NB4 (cell line): ENCODE measurements at regions not wholly inside any gene's neighbourhood (a gene's known extent, or its start where the extent isn't known, plus 50 kb on each side); places are given as distances from the start of the nearest gene placed in this dataset.
A peak's percentile ranks its signal among the peaks of the same experiment; 100 is the strongest.

Experiments used
- DNase-seq: peaks from one replicate; pipeline ENCODE4 v3.0.0; 2010; ENCODE audit warnings: low read depth
- H3K4me3 ChIP-seq: one replicate; pipeline ENCODE4 v1.5.1; 2011; ENCODE audit warnings: mild to moderate bottlenecking, low read depth, low read length, moderate library complexity
- MYC ChIP-seq: IDR thresholded peaks from 2 replicates; pipeline ENCODE4 v1.6.1; 2011; ENCODE audit warnings: low read depth, low read length
- POLR2A ChIP-seq: IDR thresholded peaks from 2 replicates; pipeline ENCODE4 v1.6.1; 2011; ENCODE audit warnings: mild to moderate bottlenecking; ENCODE audit not compliant: insufficient read length; ENCODE audit errors: extremely low read depth
- TF ChIP-seq, protein P1 (sequence below): IDR thresholded peaks from 2 replicates; pipeline ENCODE4 v1.6.1; 2011; ENCODE audit warnings: low read depth, low read length
- TF ChIP-seq, protein P2 (sequence below): IDR thresholded peaks from one replicate; pipeline ENCODE4 v1.5.1; 2012; ENCODE audit warnings: low read depth, low read length

DNA sequence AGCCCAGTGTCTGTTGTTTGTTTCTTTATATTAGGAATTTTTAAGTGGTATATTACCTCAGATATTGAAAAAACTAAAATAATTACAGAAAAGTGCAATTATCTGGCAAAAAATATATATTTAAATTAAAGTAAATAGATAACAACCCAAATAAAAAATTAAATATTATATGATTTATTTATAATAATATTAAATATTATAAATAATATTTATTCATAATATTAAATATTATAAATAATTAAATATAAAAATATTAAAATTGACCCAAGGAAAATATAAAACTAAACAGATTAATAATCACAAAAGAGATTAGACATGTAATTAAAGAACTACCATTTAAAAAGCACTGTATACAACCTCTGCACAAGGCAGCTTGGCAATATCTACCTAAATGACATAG lies 331.9 kb upstream of the POGK start:
- TF ChIP-seq POLR2A = no peak
- TF ChIP-seq, protein P1, sequence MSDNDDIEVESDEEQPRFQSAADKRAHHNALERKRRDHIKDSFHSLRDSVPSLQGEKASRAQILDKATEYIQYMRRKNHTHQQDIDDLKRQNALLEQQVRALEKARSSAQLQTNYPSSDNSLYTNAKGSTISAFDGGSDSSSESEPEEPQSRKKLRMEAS = no peak
- TF ChIP-seq MYC = no peak
- TF ChIP-seq, protein P2, sequence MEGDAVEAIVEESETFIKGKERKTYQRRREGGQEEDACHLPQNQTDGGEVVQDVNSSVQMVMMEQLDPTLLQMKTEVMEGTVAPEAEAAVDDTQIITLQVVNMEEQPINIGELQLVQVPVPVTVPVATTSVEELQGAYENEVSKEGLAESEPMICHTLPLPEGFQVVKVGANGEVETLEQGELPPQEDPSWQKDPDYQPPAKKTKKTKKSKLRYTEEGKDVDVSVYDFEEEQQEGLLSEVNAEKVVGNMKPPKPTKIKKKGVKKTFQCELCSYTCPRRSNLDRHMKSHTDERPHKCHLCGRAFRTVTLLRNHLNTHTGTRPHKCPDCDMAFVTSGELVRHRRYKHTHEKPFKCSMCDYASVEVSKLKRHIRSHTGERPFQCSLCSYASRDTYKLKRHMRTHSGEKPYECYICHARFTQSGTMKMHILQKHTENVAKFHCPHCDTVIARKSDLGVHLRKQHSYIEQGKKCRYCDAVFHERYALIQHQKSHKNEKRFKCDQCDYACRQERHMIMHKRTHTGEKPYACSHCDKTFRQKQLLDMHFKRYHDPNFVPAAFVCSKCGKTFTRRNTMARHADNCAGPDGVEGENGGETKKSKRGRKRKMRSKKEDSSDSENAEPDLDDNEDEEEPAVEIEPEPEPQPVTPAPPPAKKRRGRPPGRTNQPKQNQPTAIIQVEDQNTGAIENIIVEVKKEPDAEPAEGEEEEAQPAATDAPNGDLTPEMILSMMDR = no peak
- no peak overlapping the region for H3K4me3 ChIP-seq
- DNase-seq = no peak

DNA sequence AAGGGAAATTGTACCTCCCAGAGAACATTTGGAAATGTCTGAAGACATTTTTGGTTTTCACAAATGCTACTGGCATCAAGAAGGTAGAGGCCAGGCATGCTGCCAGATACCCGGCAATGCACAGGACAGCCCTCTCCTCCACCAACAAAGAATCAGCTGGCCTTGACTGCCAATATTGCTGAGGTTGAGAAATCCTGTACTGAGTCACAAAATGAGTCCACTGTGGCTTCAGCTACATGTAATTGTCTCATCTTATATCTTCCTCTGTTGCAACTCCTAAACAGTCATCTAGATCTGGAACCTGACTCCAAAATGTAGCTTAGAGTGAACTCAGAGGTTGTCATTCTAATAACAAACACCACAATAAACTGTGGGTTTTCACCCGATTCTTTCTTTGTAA lies 327.5 kb upstream of the POGK start:
- TF ChIP-seq MYC = no peak
- no peak for TF ChIP-seq POLR2A
- TF ChIP-seq, protein P1 = no peak
- TF ChIP-seq, protein P2 = no peak
- peak; percentile 78 for DNase-seq
- H3K4me3 ChIP-seq = no peak overlapping the region

DNA sequence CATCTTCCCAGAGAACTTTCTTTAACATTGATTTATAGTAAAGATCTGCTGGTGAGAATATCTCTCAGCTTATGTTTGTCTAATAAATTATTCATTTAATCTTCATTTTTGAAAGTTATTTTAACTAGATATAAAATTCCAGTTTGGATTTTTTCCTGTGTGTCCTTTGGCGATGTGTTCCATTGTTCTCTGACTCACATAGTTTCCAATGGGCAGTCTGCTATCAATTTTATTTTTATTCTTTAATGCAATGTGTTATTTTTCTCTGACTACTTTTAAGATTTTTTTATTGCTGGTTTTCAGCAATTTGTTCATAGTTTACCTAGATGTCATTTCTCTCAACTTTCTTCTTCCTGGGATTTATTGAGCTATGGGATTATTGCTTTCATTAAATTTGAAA lies 325.2 kb upstream of the POGK start:
- DNase-seq = no peak
- TF ChIP-seq POLR2A = no peak
- TF ChIP-seq, protein P1 = no peak
- H3K4me3 ChIP-seq = no peak overlapping the region

DNA sequence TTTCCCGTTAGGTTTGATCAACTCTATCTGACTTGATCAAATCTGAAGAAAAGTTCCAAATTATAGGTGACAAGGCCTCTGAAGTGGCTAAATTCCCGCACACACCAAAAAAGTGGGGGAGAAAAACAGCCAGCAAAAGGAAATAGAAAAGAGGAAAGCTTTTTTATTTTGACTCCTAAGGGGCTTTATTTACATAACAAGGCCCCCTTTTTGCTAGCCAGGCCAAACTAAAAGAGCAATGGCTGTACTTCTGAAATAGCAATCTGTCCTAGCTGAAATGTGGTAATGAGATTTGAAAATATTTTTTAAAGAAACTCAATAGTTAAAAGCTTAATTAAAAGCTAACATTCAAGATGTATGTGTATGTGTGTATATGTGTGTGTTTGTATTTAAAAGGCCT lies 311.5 kb upstream of the POGK start:
- no peak overlapping the region for H3K4me3 ChIP-seq
- DNase-seq = no peak
- TF ChIP-seq MYC (no peak), POLR2A (no peak)
- TF ChIP-seq, protein P2 = no peak
- TF ChIP-seq, protein P1 = no peak

DNA sequence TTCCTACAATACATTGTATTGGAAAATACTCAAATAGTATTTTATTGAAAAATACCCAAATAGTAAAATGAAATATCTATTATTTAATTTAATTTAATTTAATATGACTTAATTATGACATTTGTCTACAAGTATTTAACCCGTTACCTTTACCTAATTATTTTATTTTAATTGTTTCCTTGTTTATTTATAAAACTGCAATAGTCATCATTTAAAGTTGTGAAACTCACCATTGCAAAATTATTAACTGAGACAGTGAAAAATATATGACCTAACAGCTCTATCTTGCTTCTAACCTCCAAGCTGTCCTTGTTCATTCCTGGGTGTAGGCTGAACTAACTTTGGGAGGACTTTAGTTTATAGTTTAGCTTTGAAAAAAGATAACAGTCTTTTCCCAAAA lies 300.6 kb upstream of the POGK start:
- no peak for DNase-seq
- TF ChIP-seq MYC = no peak
- H3K4me3 ChIP-seq = no peak overlapping the region

DNA sequence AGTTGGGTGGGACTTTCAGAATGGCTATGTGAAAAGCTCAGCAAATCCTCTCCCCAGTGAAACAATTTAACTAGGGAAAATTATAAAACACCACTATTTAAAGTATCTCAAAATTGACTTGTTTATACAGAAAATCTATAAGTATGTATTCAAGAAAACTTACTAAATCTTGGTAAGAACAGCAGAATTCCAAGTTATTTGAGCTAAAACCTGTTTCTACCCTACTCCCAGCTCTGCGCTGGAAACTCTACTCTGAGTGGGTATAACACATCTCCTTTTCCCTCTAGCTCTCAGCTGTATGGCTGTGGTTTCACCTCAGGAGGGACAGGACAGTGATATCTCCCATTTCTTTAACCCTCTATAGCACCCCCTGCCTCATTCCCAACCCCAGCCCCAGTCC lies 295.2 kb upstream of the POGK start:
- H3K4me3 ChIP-seq = no peak overlapping the region
- DNase-seq = no peak
- TF ChIP-seq MYC = no peak
- no peak for TF ChIP-seq POLR2A
- TF ChIP-seq, protein P2 = no peak
- TF ChIP-seq, protein P1 = no peak

DNA sequence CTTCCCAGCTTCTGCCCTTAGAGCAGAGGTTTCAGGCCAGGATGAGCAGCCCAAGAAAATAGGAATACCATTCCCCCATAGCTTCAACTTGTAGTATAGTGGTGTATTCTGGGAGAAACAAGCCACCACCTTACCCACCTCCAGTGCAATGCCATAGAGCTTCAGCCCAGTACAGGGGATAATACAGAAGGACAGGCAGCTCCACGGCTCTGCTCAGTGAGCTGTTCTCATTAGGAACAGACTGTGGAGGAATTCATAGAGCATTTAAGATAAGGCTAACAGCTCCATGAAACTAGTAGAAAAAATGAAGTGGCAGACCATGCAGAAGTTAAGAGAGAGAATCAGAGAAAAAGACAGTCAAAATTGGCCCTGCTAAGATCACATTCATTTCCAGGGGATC lies 294.7 kb upstream of the POGK start:
- DNase-seq = no peak
- TF ChIP-seq, protein P2 = no peak
- TF ChIP-seq, protein P1 = no peak
- TF ChIP-seq MYC (no peak), POLR2A (no peak)
- no peak overlapping the region for H3K4me3 ChIP-seq
